ENCODE measurements at regions not wholly inside any gene's neighbourhood (a gene's known extent, or its start where the extent isn't known, plus 50 kb on each side); places are given as distances from the start of the nearest gene placed in this dataset.
A peak's percentile ranks its signal among the peaks of the same experiment; 100 is the strongest.
"Not testable (repeated sequence)": the region's sequence is repeated elsewhere in the genome, so short reads cannot be mapped to it uniquely, and the experiment has no call there.

DNA sequence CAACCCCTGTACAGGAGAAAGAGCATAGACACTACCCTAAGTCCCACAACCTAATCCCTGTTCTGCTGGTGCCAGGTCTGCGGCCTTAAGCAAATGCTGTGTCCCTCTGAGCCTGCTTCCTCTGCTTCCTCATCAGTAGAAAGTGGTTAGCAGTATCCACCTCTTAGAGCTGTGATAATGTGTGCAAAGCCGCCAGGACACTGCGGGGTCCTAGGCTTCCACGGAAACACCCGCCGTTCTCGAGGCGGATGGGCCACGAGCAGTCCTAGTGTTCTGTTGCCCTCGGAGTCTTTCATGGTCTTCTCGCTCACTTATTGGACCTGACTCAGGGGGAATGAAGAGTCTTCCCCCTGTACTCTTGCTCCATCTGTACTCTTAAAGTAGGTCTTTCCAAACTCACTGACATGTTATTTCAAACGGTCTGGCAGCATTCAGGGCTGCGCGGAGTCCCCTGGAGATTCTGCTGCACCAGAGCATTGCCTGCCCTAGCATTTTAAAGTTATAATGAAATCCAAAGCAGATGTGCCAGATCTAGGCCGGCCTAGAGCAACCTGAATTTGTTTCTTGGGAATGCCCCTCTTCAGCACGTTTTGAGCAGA is 107.2 kb upstream of the ZNF236 start:
- no peak for DNase-seq

DNA sequence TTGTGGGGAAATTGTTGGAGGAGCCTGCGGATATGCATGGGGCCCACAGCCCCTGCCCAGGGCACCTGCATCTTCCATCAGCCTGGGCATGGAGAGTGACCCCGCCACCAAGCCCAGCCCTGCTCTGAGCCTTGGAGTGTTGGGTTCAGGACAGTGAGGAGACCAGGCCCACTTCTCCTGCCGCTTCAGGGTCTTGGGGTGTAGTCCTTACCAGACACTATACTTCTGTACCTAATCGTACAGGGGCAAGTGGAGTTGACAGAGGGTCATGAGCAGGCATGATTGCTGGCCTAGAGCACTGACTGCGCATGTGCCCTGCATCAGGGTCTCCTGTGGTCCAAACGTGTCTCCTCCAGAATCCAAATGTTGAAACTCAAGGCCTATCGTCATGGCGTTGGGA is 108.9 kb upstream of the ZNF236 start:
- no peak for DNase-seq

DNA sequence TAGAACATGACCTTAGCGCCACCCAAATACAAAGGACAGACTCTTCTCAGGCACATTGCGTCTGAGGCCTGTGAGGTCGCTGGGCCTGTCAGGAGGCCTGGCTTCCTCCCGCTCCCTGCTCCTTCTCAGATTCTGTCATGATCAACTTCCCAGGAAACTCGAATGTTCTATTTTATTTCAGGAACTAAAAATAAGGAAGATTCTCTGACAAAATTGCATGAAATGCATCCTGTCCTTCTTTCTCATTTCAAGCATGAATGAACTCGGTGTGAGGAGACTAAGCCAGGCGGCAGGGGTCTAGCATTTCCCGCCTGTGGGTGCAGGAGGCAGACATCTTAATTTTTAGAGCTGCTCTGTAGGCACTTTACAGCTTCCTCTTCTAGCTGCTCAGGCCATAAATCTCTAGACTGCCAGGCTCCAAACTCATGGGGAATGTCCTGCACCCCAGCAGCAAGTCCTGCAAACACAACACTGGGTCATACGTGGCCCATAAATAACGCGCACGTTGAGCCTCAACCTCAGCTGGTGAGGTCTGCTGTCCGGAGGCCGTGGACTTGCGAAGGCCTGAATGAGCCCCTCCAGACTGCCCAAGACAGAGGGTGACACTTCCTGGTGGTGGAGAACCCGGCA is 109.7 kb upstream of the ZNF236 start:
- DNase-seq, result no peak

DNA sequence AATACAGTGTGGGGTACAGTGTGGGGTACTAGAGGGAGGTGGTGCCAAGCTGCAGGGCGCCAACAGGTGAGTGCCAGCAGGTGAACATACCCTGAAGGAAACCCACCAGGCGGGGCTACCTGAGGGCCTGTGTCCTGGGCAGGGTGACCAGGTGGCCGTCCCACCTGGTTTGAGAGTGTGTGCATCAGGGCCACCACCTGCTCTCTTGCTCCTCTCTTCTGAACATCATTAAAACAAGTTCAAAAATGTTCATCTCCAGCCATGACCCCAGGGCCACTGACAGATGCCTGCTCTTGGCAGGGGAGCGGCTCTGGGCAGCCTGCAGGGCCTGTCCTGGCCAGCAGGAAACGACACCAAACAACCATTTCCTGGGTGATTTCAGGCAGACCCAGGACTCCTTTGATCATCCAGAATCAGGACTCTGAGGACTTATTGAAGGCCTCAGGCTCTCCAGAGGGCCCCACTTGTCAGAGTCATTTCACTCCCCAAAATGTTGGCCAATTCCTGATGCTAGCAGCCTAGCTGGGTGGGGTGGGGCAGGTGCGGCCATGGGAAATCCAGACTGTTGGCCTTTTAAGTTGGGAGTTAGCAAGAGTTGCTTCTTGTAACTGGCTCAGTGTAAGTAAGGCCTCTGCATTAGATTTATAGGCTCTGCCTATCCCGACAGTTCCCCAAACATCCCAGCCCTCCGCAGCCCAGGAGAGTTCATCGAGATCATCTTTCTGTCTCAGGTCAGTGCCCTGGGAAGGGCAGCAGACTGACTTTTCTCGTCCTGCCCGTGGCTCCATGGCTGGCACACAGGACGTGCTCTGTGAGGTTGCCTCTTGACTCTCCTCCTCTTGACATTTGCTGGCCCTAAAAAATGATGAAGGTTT is 111.5 kb upstream of the ZNF236 start:
- DNase-seq, result no peak

DNA sequence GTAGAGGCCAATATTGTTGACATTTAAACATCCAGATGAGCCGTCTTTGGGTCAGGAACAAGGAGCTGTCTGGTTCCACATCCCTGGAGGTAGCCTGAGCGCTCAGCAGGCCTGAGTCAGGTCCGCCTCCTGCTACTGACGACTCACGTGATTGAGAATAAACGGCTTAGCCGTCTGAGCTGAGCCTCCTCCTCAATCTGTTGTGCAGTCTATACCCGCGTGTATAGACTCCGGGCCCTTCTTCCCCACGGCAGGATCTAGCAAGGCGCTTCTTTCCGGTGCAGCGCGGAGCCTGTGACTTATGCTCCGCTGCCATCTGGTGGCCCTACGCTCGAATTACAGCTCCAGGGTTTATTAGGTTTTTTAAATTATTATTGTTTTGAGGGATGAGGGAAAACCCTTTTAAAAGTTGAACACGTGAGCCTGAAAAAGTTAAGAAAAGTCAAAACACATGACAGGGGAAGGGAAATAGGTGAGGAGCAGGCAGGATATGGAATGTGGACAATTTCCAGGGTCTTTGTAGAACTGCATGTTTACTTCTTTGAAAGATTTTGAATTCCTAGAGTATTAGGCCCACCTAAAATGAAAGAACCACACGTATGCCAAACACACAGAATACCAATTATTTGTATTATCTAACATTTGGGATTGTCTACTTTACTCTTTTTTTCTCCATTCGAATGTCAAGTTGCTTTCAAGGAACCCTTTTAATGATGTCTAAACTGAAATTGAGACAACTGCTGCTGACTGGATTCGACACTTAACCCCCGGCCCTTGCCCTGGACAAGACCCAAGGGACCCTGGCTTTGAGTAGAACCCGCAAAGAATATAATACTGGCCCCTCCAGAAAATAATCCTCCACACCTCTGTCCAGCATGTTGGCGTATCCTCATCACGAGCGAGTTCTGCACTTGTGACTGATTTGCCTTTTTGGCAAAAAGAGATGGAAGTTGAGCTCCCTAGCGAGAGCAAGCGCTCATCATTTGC is 112.4 kb upstream of the ZNF236 start:
- peak; percentile 13 for DNase-seq

DNA sequence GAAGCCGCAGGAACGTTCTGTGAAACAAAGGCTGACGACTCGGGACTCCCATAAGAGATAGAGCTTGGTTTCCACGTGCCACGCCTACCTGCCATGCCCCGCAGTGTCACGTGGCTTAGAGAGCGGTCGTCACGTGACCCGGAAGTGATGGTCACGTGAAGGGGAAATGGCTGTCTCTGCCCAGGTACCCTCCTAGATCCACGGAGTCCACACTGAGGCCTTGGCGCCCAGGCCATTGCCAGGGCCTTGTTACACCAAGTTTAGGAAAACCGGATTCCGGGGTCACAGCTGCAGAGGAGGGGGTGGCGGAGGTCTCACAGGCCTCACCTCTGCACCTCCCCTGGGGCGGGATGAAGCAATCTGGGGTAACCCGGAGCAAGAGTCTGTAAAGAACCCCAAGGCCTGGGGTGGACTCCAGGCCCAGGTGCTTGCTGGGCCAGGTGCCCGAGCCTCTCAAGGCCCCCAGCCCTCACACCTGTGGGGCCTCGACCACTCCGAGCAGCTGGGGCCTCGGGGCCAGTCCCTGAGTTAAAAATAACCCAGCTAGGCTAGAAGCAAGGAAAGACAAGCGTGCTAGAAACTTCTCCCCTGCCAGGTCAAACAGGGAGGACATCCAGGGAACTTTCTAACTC is 113.5 kb upstream of the ZNF236 start:
- DNase-seq, result no peak

DNA sequence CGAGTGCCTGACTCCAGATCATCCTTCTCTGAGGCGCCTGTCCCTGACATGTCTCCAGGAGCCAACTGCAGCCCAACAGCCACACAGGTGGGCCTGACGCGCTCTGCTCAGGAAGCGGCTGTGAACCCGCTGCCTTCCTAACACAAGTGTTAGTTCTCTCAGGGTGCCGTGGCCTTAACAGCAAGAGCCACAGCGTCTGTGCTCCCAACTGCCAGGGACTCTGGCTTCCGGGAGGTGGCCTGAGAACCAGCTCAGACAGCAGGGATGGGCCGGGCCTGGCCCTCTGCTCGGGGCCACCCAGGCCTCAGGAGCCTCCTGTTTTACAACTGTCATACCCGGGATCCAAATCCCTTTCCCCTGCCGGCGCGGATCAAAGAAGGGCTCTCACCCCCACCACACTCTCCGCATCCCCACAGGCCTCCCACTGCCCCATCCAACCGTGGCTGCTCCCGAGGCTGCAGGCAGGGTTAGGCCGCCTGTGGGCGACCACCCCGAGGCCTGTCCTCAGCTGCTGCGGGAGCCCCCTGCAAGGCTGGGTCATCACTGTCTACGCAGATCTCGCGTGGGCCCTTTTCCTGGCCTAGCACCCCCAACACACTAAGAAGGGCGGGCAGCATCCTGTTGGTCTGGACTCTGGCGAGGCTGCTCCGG is 114.2 kb upstream of the ZNF236 start:
- DNase-seq, result no peak

DNA sequence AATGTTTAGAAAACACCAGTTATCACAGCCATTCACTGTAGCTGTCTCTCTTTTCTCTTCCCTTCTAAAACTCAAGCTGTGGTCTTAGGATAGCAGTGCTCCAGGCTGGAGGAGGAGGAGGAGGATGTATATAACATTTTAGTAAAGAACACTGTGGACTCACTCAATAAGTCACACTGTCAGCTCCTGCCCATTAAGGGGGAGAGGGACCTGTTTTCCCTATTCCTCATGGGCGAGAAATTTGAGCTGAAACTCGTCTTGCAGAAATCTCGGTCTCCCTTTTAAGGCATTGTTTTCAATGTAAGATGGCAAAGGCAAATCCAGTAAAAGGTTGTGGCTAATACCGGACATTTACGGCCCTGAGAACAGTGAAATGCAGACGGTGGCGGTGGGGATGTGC is 114.8 kb upstream of the ZNF236 start:
- no peak for DNase-seq

DNA sequence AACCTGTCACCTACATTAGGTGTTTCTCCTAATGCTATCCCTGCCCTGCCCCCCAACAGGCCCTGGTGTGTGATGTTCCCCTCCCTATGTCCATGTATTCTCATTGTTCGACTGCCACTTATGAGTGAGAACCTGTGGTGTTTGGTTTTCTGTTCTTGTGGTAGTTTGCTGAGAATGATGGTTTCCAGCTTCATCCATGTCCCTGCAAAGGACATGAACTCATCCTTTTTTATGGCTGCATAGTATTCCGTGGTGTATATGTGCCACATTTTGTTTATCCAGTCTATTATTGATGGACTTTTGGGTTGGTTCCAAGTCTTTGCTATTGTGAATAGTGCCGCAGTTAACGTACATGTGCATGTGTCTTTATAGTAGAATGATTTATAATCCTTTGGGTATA is 117.8 kb upstream of the ZNF236 start:
- not testable (repeated sequence) for DNase-seq

DNA sequence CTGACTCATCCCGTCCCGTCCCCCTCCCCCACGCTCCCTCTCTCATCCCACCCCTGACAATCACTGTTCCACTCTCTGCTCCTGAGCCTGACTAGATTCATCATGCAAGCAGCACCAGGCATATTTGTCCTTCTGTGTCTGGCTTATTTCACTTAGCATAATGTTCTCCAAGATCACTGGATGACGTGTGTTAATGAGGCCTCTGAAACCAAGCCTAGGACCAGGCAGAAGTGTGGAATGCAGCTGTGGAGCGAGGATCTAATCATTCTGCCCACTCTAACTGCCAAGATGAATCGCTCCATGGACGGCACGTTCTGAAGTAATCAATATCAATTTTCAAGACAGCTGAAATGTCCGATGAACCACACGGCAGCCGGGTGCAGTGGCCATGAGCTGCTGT is 122.4 kb upstream of the ZNF236 start:
- DNase-seq, result no peak

DNA sequence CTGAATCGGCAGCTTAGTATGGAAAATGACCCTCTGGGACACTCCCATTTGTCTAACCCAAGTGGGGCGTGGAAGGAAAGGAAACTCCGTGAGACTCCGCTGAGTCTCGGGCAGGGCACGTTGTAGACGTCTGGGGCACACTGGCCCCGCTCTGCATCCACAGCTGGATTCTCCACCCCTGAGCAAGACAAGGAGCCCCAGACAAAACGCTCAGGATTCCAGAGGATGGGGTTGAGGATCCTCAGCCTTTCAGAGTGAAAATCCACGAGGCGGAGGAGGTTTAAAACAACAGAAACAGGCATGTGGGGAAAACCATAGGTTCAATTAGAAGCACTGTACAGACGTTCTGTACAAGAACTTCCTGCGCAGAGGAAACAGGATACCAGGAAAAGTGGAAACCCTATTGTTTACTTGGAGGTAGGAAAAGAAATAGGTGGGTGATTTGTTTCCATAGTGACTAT is 124.9 kb upstream of the ZNF236 start:
- DNase-seq, result no peak

DNA sequence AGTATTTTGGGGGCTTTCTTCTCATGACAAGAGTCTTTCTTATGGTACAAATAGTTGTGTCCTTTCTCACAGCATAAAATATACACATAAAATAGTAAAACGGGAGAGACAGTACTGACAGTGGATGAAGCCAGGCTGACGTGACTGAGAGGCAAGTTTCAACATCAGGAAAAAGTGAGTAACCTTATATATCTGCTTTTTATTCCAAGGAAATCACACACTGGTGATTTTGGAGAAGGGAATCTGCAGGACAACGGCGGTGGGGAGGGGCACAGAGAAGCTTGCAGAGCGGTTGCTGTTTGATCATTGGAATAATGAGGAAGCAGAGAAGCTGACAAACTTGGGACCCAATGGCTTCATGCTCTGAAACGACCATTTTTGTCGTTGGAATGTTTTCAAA is 130.6 kb upstream of the ZNF236 start:
- no peak for DNase-seq

DNA sequence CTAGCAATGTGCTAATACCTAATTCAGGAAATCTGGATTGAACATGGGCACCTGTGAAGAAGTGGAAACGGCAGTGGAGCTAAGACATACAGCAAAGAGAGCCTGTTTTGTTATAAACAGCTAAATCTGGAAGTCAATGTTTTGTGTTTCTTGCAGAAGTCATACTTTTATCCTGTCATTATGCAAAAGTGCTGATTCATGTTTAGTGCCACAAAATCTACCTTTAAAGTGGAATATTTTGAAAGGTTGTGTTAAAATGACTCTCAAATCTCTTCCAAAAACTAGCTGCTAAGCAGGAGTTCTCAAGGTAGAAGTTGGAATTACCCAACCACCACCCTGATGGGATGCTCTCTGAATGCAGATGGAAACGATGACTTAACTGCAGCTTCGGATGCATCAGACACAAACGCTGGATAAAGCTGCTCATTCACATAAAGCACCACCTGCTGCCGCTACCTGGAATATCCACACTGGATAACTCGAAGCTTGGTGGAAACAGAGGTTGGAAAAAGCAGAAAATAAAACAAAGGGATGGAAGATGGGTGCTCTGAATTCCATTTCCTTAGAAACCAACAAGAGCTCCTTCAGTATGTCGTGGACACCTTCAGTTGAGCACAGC is 132.6 kb upstream of the ZNF236 start:
- no peak for DNase-seq

DNA sequence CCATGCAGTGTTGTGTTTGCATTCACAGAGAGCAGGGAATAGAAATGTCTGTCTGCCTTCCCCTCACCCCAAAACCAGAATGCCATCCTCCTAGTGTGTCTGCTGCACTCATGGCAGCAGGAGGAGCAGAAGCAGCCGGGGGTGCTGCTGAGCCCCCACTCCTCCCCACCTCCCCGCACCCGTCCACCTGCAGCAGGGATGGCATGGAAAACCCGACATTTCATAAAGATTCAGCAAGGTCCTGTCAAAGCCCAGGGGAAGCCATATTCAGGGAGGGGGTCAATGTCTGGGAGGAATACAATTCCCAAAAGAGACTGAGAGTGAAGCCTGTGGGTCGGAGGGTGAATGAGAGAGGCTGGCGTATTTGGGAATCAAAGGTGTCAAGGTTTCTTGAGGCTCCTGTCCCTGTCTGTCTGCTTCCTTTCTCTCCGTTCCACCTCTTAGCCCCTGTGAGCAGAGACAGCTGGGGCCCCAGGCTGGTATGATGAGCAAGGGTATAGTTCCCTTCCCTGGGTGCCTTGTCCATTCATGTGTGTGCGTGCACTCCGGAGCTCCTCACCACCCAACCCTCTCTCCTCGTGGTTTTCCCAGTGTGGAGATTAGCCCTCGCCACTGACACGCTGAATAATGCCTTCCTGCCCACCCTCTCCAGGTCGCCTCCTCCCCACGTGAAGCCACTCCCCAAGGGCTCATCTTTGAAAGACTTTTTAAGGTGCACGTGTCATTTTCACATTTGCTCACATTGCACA is 133.5 kb upstream of the ZNF236 start:
- DNase-seq, result no peak

DNA sequence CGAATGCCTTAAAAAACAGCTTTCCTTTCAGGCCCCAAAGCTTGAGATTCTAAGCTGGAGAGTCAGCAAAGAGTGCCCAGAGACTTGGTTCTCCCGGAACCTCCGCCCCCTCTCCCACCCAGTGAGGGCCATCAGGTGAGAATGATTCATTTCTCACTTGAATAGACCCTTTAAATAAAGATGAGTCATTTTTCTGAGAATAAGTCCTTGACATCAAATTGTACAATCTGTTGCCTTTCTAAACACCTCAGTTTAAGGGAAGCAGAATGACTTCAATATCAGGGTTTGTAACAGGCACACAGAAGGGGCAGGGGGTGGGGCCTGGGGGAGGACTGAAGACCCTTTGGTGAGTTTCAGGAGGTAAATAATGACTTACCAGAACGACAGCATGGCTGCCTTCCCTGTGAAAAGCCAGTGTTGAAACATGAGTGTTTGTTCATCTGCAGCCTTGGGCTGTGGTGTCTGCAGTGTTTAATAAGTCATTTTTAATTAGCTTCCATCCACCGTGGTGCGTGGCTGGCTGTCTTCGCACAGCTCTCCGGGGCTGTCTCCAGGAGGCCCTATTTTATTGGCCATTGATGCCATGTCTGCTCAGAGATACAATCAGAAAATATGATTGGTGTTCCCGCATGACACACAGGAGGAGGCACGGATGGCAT is 134.9 kb upstream of the ZNF236 start:
- no peak for DNase-seq

DNA sequence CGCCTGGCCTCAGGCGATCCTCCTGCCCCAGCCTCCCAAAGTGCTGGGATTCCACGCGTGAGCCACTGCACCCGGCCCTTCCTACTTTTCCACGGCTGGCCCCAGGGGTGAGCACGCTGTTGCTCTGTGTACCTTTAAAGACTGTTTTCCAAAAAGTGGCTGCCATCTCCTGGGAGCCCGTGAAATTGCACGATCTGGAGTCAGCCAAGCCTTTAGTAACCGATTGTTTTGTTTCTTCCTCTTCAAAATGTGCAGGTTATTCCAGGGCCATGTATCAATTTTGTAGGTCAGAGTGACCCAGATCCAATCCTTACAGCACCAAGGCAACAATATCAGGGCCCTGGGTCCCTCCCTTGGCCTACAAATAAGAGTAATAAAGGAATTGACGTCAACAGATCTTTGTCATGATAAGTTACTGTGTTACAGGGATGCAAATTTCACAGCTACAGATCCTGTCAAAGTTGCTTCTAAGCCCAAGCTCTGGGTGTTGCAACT is 135.6 kb upstream of the ZNF236 start:
- peak; percentile 13 for DNase-seq

DNA sequence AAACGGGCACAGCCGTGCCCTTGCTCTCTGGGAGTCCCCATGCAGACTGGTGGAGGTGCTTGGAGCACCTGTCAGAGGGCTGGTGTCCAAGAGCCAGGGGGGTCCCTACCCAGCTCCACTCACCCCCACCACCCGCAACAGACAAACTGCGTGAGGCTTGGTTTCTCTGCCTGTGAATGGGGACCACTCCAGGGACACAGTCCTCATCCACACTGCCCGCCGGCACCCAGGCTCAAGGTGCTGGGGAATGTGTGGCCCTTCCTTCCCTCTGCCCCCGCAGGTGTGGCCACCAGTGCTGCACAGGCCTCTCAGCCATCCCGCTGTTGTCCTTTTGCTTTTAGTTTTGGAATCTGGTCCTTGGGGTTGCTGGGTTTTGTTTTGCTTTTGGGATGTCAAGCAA is 136.5 kb upstream of the ZNF236 start:
- no peak for DNase-seq

DNA sequence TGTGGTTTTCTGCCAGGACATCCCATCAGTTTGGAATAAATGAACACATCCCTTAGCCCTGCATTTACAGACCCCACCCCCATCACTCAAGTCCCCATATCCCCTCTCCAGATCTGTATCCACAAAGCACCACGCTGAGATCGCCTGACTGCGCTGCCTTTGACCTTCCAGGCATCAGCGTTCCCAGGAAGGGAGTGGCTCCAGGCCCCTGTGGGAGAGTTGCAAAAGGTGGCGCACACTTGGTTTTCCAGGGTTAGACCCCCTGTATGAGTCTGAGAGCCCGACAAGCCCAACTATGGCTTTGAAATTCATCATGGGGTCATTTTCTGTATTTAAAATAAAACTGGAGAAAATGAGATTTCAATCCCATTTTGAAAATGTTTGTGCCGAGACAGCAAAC is 137.0 kb upstream of the ZNF236 start:
- no peak for DNase-seq

DNA sequence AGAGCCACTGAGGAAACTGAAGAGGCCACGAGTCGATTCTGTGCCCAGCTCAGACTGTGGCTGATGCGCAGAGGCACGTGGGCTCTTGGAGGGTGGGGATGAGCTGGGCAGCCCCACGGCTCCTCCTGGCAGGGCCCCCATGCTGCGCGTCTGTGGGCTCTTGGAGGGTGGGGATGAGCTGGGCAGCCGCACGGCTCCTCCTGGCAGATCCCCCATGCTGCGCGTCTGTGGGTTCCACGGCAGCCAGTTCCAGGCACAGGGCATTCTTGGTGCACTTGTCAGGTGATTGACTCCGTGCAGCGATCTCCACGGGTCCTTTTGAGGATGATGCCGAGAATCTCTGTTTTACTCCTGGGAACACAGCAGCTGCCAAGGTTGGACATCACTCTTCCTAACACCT is 138.1 kb upstream of the ZNF236 start:
- no peak for DNase-seq

DNA sequence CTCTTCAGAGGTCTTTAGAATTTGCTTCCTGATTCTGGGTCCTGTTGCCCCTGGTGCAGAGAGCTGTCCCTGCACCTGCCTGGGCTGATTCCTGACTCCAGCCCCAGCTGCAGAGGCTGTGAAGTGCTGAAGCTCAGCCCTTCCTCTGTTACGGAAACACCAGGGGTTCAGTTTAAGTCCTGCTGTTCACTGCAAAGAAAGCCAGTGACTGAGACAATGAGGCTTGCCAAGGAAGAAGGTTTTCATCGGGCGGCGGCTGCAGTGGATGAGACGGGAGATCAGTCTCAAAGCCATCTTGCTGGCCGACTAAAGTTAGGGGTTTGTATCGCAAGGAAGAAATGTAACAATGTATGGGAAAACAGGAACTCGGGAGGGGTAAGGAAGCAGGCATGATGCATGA is 142.4 kb upstream of the ZNF236 start:
- DNase-seq, result no peak

All from DMS 273 treated with DMSO at 0.1 percent for 48 hours (cell line).